WTC11 (cell line): ENCODE measurements at regions not wholly inside any gene's neighbourhood (a gene's known extent, or its start where the extent isn't known, plus 50 kb on each side); places are given as distances from the start of the nearest gene placed in this dataset.

Experiments used
- ATAC-seq: fragments of 200-7000 bp; cut with Tn5 transposase; 2 replicates; pipeline ENCODE4 v1.10.0; 2021; ENCODE audit warnings: mild to moderate bottlenecking, moderate library complexity
- CTCF ChIA-PET: fragments of 300-600 bp; sonication (Branson Sonifier 250); formaldehyde crosslinking; loops from one replicate; lab custom pipeline; 2021; ENCODE audit warnings: antibody characterized with exemption; lab: Charles Lee
- POLR2A ChIA-PET: fragments of 350-600 bp; sonication (Branson Sonifier 250); formaldehyde crosslinking; loops from one replicate; lab custom pipeline; 2021; ENCODE audit warnings: antibody characterized with exemption; lab: Charles Lee
- DNase-seq: peaks from one replicate; pipeline ENCODE4 v3.0.0; 2021; ENCODE audit warnings: low spot score
- H3K27ac Mint-ChIP-seq: 2 replicates; pipeline ENCODE4 v1.8.0; 2021; ENCODE audit warnings: mixed read lengths
- H3K27me3 Mint-ChIP-seq: 2 replicates; pipeline ENCODE4 v1.8.0; 2021; ENCODE audit warnings: low read depth, mild to moderate bottlenecking, moderate library complexity, mixed read lengths
- H3K36me3 Mint-ChIP-seq: 2 replicates; pipeline ENCODE4 v1.8.0; 2021; ENCODE audit warnings: mixed read lengths
- H3K4me1 Mint-ChIP-seq: 2 replicates; pipeline ENCODE4 v1.8.0; 2022; ENCODE audit warnings: mixed read lengths
- H3K4me3 Mint-ChIP-seq: 2 replicates; pipeline ENCODE4 v1.8.0; 2021; ENCODE audit warnings: mild to moderate bottlenecking, moderate library complexity, mixed read lengths
- H3K9me3 Mint-ChIP-seq: 2 replicates; pipeline ENCODE4 v1.8.0; 2021; ENCODE audit warnings: mixed read lengths
- ARID4B ChIP-seq: sonication (generic); formaldehyde crosslinking; IDR thresholded peaks from 2 replicates; pipeline ENCODE4 v1.8.0; 2023; ENCODE audit warnings: missing genetic modification reagents, mild to moderate bottlenecking, borderline replicate concordance
- ATF2 ChIP-seq: sonication (generic); formaldehyde crosslinking; IDR thresholded peaks from 2 replicates; pipeline ENCODE4 v1.8.1; 2022; ENCODE audit warnings: low read depth, missing genetic modification reagents, borderline replicate concordance
- ERG ChIP-seq: fragments of 250-450 bp; sonication (Bioruptor Pico); IDR thresholded peaks from 2 replicates; pipeline ENCODE4 v1.8.0; 2021; ENCODE audit warnings: mild to moderate bottlenecking
- FOXJ3 ChIP-seq: sonication (generic); formaldehyde crosslinking; IDR thresholded peaks from 2 replicates; pipeline ENCODE4 v1.9.0; 2021; ENCODE audit warnings: missing genetic modification reagents, mild to moderate bottlenecking, borderline replicate concordance
- IRF1 ChIP-seq: sonication (generic); formaldehyde crosslinking; IDR thresholded peaks from 2 replicates; pipeline ENCODE4 v1.8.0; 2023; ENCODE audit warnings: missing genetic modification reagents
- KAT7 ChIP-seq: sonication (generic); formaldehyde crosslinking; IDR thresholded peaks from 2 replicates; pipeline ENCODE4 v1.8.1; 2023; ENCODE audit warnings: missing genetic modification reagents, mild to moderate bottlenecking, borderline replicate concordance
- NR1H2 ChIP-seq: sonication (generic); formaldehyde crosslinking; IDR thresholded peaks from 2 replicates; pipeline ENCODE4 v1.9.0; 2021; ENCODE audit warnings: mild to moderate bottlenecking, moderate library complexity, missing genetic modification reagents
- PREB ChIP-seq: sonication (generic); formaldehyde crosslinking; IDR thresholded peaks from 2 replicates; pipeline ENCODE4 v1.8.1; 2022; ENCODE audit warnings: mild to moderate bottlenecking, missing genetic modification reagents, moderate library complexity, borderline replicate concordance
- PRRX2 ChIP-seq: fragments of 250-450 bp; sonication (Bioruptor Pico); IDR thresholded peaks from 2 replicates; pipeline ENCODE4 v1.8.0; 2021; ENCODE audit warnings: mild to moderate bottlenecking
- TCF7 ChIP-seq: sonication (generic); formaldehyde crosslinking; IDR thresholded peaks from 2 replicates; pipeline ENCODE4 v1.8.0; 2022; ENCODE audit warnings: mild to moderate bottlenecking, low read depth, missing genetic modification reagents, moderate library complexity
- TEAD1 ChIP-seq: sonication (generic); formaldehyde crosslinking; IDR thresholded peaks from 2 replicates; pipeline ENCODE4 v1.8.0; 2022; ENCODE audit warnings: mild to moderate bottlenecking, missing genetic modification reagents
- USF1 ChIP-seq: sonication (generic); formaldehyde crosslinking; IDR thresholded peaks from 2 replicates; pipeline ENCODE4 v1.8.0; 2022; ENCODE audit warnings: mild to moderate bottlenecking, missing genetic modification reagents
- ZNF138 ChIP-seq: sonication (generic); formaldehyde crosslinking; conservative IDR thresholded peaks from 2 replicates; pipeline ENCODE4 v1.8.1; 2022; ENCODE audit warnings: mild to moderate bottlenecking, moderate library complexity, missing genetic modification reagents
- ZNF219 ChIP-seq: sonication (generic); formaldehyde crosslinking; IDR thresholded peaks from 2 replicates; pipeline ENCODE4 v1.8.0; 2023; ENCODE audit warnings: missing genetic modification reagents, mild to moderate bottlenecking, borderline replicate concordance
- ZNF232 ChIP-seq: sonication (generic); formaldehyde crosslinking; IDR thresholded peaks from 2 replicates; pipeline ENCODE4 v1.8.0; 2022; ENCODE audit warnings: mild to moderate bottlenecking, missing genetic modification reagents

GRCh38 chr1:185444676-185445075, 127.6 kb upstream of the IVNS1ABP start (continued):
- TF ChIP-seq FOXJ3 (CRISPR knock-in tag) = no peak
- no peak for TF ChIP-seq USF1 (CRISPR knock-in tag)
- no peak for TF ChIP-seq PREB (CRISPR knock-in tag)
- TF ChIP-seq NR1H2 (CRISPR knock-in tag) = no peak
- no peak for TF ChIP-seq PRRX2
- no peak for TF ChIP-seq ZNF219 (CRISPR knock-in tag)
- TF ChIP-seq ZNF232 = no peak
- TF ChIP-seq ARID4B (CRISPR knock-in tag) = no peak

GRCh38 chr1:185442050-185442449, 125.0 kb upstream of the IVNS1ABP start:
- H3K4me3 Mint-ChIP-seq = no peak overlapping the region
- no peaks in the 10 kb centered on the region for H3K9me3 Mint-ChIP-seq
- no peaks in the 10 kb centered on the region for H3K4me1 Mint-ChIP-seq
- H3K27me3 Mint-ChIP-seq = no peaks in the 10 kb centered on the region
- ChIA-PET CTCF (no interaction called here), POLR2A (no interaction called here)
- TF ChIP-seq ERG (CRISPR knock-in tag) (no peak), ATF2 (CRISPR knock-in tag) (no peak), PREB (CRISPR knock-in tag) (no peak), IRF1 (CRISPR knock-in tag) (no peak), KAT7 (CRISPR knock-in tag) (no peak), ZNF138 (CRISPR knock-in tag) (no peak), FOXJ3 (CRISPR knock-in tag) (no peak), TEAD1 (no peak), TCF7 (CRISPR knock-in tag) (no peak)
- H3K36me3 Mint-ChIP-seq = no peaks in the 10 kb centered on the region
- ATAC-seq = no peak
- no peak for DNase-seq
- no peak overlapping the region for H3K27ac Mint-ChIP-seq
